T-cell (primary cell): ENCODE measurements at regions not wholly inside any gene's neighbourhood (a gene's known extent, or its start where the extent isn't known, plus 50 kb on each side); places are given as distances from the start of the nearest gene placed in this dataset.

Experiments used
- ATAC-seq, 4 experiments: fragments of 200-7000 bp in 3 of 4; fragments of 150-1000 bp in 1 of 4; cut with Tn5 transposase; replicated peaks in 1 of 4; 1 replicate in 3 of 4; 2 replicates in 1 of 4; pipeline ENCODE4 v1.10.0; 2021; ENCODE audit warnings: moderate library complexity in 3 of 4, mild to moderate bottlenecking in 2 of 4, moderate number of reproducible peaks in 1 of 4
- CTCF ChIA-PET, 2 donors: fragments of 300-600 bp; sonication (Branson Sonifier 250); formaldehyde crosslinking; loops; one replicate each; lab custom pipeline; 2022; ENCODE audit warnings: antibody characterized with exemption in 2 of 2; lab: Charles Lee
- POLR2A ChIA-PET, 2 donors: fragments of 300-600 bp; sonication (Branson Sonifier 250); formaldehyde crosslinking; loops; one replicate each; lab custom pipeline; 2022; ENCODE audit warnings: antibody characterized with exemption in 2 of 2; lab: Charles Lee
- DNase-seq, 35 experiments: peaks; one replicate each; pipeline versions ENCODE4 v3.0.0 to v3.0.0-alpha.2; 2013 to 2023
- H3K27ac ChIP-seq: one replicate; pipeline ENCODE4 v1.5.1; 2013; ENCODE audit warnings: low read length
- H3K27me3 ChIP-seq, 2 experiments: replicated peaks in 1 of 2; 1 replicate in 1 of 2; 2 replicates in 1 of 2; pipeline versions ENCODE4 v1.6.1 to v1.7.0; 2013; ENCODE audit warnings: low read length in 1 of 2, mixed read lengths in 1 of 2; ENCODE audit not compliant: control insufficient read depth in 2 of 2, insufficient read depth in 2 of 2; ENCODE audit errors: extremely low read depth in 1 of 2
- H3K36me3 ChIP-seq, 2 donors: 1 replicate in 1 of 2; 2 replicates in 1 of 2; pipeline versions ENCODE4 v1.6.1 to v1.7.0; 2013; ENCODE audit warnings: low read length in 1 of 2; ENCODE audit not compliant: control insufficient read depth in 2 of 2, insufficient read depth in 1 of 2; ENCODE audit errors: extremely low read depth in 1 of 2
- H3K4me1 ChIP-seq, 2 experiments: 1 replicate in 1 of 2; 2 replicates in 1 of 2; pipeline versions ENCODE4 v1.6.1 to v1.7.0; 2013; ENCODE audit warnings: low read length in 2 of 2, mixed read lengths in 1 of 2; ENCODE audit not compliant: insufficient read depth in 2 of 2, control insufficient read depth in 1 of 2; ENCODE audit errors: extremely low read depth in 1 of 2
- H3K4me3 ChIP-seq, 2 donors: 1 replicate in 1 of 2; 2 replicates in 1 of 2; pipeline versions ENCODE4 v1.5.1 to v1.7.0; 2013; ENCODE audit warnings: mild to moderate bottlenecking in 2 of 2, low read length in 1 of 2, moderate library complexity in 1 of 2; ENCODE audit not compliant: control insufficient read depth in 1 of 2; ENCODE audit errors: extremely low read depth in 1 of 2
- H3K9me3 ChIP-seq: 2 replicates; pipeline ENCODE4 v1.7.0; 2013
- H3K27ac Mint-ChIP-seq, 2 donors: one replicate each; pipeline ENCODE4 v1.8.0; 2020 to 2021; ENCODE audit warnings: mild to moderate bottlenecking in 2 of 2, mixed read lengths in 2 of 2
- H3K27me3 Mint-ChIP-seq, 2 donors: one replicate each; pipeline ENCODE4 v1.8.0; 2021 to 2022; ENCODE audit warnings: mixed read lengths in 2 of 2
- H3K36me3 Mint-ChIP-seq: one replicate; pipeline ENCODE4 v1.8.0; 2021; ENCODE audit warnings: mixed read lengths
- H3K4me1 Mint-ChIP-seq, 3 donors: one replicate each; pipeline ENCODE4 v1.8.0; 2020 to 2022; ENCODE audit warnings: mixed read lengths in 3 of 3, mild to moderate bottlenecking in 1 of 3
- H3K4me3 Mint-ChIP-seq, 3 donors: one replicate each; pipeline ENCODE4 v1.8.0; 2020 to 2022; ENCODE audit warnings: mild to moderate bottlenecking in 3 of 3, mixed read lengths in 3 of 3, moderate library complexity in 3 of 3
- H3K9me3 Mint-ChIP-seq, 3 donors: one replicate each; pipeline ENCODE4 v1.8.0; 2020 to 2022; ENCODE audit warnings: mixed read lengths in 3 of 3
- WGBS: methylation state at CpG from one replicate; pipeline ENCODE4 v1.1.5; 2013; ENCODE audit warnings: missing lambda C conversion rate; ENCODE audit not compliant: insufficient coverage; 5-methylcytosine and 5-hydroxymethylcytosine counted together

GRCh38 chr2:78051480-78051879 lies 529.3 kb upstream of the LRRTM4 start:
- Mint-ChIP-seq H3K27ac (no peak overlapping the region), H3K4me3 (no peak overlapping the region), H3K4me1 (no peaks in the 10 kb centered on the region), H3K9me3 (peaks cover 36 to 53% (median 49%) of the 10 kb centered on the region in 3 donors), H3K36me3 (no peaks in the 10 kb centered on the region), H3K27me3 (no peaks in the 10 kb centered on the region)
- Histone ChIP-seq H3K4me1 (no peaks in the 10 kb centered on the region), H3K36me3 (no peaks in the 10 kb centered on the region), H3K4me3 (no peak overlapping the region), H3K27ac (no peak overlapping the region), H3K27me3 (no peaks in the 10 kb centered on the region), H3K9me3 (no peaks in the 10 kb centered on the region)
- WGBS = no CpG with 5 or more reads among the region's 5 CpGs
- ChIA-PET POLR2A (no interaction called here), CTCF (no interaction called here)
- no peak for ATAC-seq
- DNase-seq = no peak

DNA sequence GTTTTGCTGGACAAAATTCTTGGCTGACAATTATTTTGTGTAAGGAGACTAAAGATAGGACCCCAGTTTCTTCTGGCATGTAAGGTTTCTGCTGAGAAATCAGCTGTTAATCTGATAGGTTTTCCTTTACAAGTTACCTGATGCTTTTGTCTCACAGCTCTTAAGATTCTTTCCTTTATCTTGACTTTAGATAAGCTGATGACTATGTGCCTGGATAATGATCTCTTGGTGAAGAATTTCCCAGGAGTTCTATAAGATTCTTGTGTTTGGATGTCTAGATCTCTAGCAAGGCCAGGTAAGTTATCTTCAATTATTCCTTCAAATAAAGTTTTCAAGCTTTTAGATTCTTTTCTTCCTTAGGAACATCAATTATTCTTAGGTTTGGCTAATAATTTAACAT lies 534.8 kb upstream of the LRRTM4 start:
- Mint-ChIP-seq H3K4me3 (no peak overlapping the region), H3K36me3 (no peaks in the 10 kb centered on the region), H3K4me1 (no peaks in the 10 kb centered on the region), H3K27me3 (no peaks in the 10 kb centered on the region), H3K9me3 (peaks cover 25 to 27% (median 26%) of the 10 kb centered on the region in 3 donors), H3K27ac (no peak overlapping the region)
- no peak overlapping the region for H3K27ac ChIP-seq
- H3K36me3 ChIP-seq = no peaks in the 10 kb centered on the region
- H3K9me3 ChIP-seq = no peaks in the 10 kb centered on the region
- CTCF ChIA-PET = no interaction called here
- no peaks in the 10 kb centered on the region for H3K27me3 ChIP-seq
- H3K4me3 ChIP-seq = no peak overlapping the region
- no peaks in the 10 kb centered on the region for H3K4me1 ChIP-seq
- POLR2A ChIA-PET = no interaction called here
- no peak for DNase-seq
- no peak for ATAC-seq

- H3K27me3 Mint-ChIP-seq = no peaks in the 10 kb centered on the region
- 57% methylated on average over 1 of the region's 2 CpGs for WGBS
- POLR2A ChIA-PET = no interaction called here
- H3K4me3 Mint-ChIP-seq = no peak overlapping the region
- Histone ChIP-seq H3K27me3 (no peaks in the 10 kb centered on the region), H3K36me3 (no peaks in the 10 kb centered on the region), H3K4me1 (no peaks in the 10 kb centered on the region), H3K27ac (no peak overlapping the region), H3K9me3 (no peaks in the 10 kb centered on the region), H3K4me3 (no peak overlapping the region)
- no peak for DNase-seq
- ATAC-seq = no peak
- H3K27ac Mint-ChIP-seq = no peak overlapping the region
- H3K4me1 Mint-ChIP-seq = no peaks in the 10 kb centered on the region
- CTCF ChIA-PET = no interaction called here
- no peaks in the 10 kb centered on the region for H3K36me3 Mint-ChIP-seq
- H3K9me3 Mint-ChIP-seq = peaks cover 13 to 29% (median 15%) of the 10 kb centered on the region in 3 donors
These were observed 539.1 kb upstream of the LRRTM4 start for GRCh38 chr2:78061301-78061700.

DNA sequence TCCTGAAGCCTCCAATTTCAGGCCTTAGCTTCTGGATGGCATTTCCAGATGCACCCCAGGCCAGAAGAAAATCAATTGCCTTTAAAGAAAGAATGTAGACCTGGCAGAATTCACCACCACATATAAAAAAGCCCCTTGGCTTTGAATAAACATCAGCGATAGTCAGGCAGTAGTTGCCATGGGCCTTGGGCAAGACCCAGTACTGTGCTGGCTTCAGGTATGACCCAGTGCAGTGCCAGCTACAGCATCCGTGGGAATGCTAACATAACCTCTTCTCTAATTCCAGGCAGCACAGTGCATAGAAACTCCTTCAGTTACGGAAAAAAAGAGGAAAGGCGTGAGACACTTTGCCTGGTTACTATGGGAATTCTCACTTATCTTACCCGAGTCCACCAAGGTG lies 539.6 kb upstream of the LRRTM4 start:
- Mint-ChIP-seq H3K36me3 (no peaks in the 10 kb centered on the region), H3K4me1 (no peaks in the 10 kb centered on the region), H3K27ac (no peak overlapping the region), H3K4me3 (no peak overlapping the region), H3K9me3 (peaks cover 12 to 29% (median 14%) of the 10 kb centered on the region in 3 donors), H3K27me3 (no peaks in the 10 kb centered on the region)
- Histone ChIP-seq H3K36me3 (no peaks in the 10 kb centered on the region), H3K9me3 (no peaks in the 10 kb centered on the region), H3K4me1 (no peaks in the 10 kb centered on the region), H3K4me3 (no peak overlapping the region), H3K27me3 (no peaks in the 10 kb centered on the region), H3K27ac (no peak overlapping the region)
- 80% methylated on average over 4 of the region's 5 CpGs for WGBS
- POLR2A ChIA-PET = no interaction called here
- CTCF ChIA-PET = no interaction called here
- DNase-seq = no peak
- ATAC-seq = no peak

DNA sequence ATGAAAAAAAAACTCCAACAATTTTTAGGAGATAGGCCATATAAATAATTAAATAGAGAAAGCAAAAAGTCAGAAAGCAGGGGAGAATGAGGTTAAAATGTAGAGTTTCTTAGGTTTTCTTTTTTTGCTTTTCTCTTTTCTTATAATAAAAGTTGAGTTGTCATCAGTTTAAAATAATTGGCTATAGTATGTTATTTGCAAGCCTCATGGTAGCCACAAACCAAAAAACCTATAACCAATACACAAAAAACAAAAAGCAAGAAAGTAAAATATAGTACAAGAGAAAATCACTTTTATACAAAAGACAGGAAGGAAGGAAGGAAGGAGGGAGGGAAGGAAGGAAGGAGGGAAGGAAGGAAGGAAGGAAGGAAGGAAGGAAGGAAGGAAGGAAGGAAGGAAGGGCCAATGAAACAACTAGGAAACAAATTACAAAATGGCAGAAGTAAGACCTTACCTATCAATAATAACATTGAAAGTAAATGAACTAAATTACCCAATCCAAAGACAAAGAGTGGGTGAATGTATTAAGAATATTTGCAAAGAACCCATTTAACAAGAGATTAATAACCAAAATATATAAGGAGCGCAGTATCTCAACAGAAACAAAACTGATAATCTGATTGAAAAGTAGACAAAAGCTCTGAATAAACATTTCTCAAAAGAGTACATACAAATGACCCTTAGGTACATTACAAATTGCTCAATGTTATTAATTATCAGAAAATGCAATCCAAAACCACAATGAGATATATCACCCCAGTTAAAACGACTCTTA lies 541.3 kb upstream of the LRRTM4 start:
- Histone ChIP-seq H3K4me3 (no peak overlapping the region), H3K9me3 (no peaks in the 10 kb centered on the region), H3K4me1 (no peaks in the 10 kb centered on the region), H3K27ac (no peak overlapping the region), H3K27me3 (no peaks in the 10 kb centered on the region), H3K36me3 (no peaks in the 10 kb centered on the region)
- no peaks in the 10 kb centered on the region for H3K4me1 Mint-ChIP-seq
- H3K27ac Mint-ChIP-seq = no peak overlapping the region
- H3K4me3 Mint-ChIP-seq = no peak overlapping the region
- no CpG with 5 or more reads among the region's 2 CpGs for WGBS
- ATAC-seq = no peak
- POLR2A ChIA-PET = no interaction called here
- H3K27me3 Mint-ChIP-seq = no peaks in the 10 kb centered on the region
- H3K9me3 Mint-ChIP-seq = peaks cover 10 to 19% (median 15%) of the 10 kb centered on the region in 3 donors
- no peaks in the 10 kb centered on the region for H3K36me3 Mint-ChIP-seq
- no peak for DNase-seq
- CTCF ChIA-PET = no interaction called here

- DNase-seq = no peak
- WGBS = no CpG with 5 or more reads among the region's 3 CpGs
- no peak overlapping the region for H3K27ac Mint-ChIP-seq
- Histone ChIP-seq H3K4me3 (no peak overlapping the region), H3K4me1 (no peaks in the 10 kb centered on the region), H3K27ac (no peak overlapping the region), H3K27me3 (no peaks in the 10 kb centered on the region), H3K9me3 (no peaks in the 10 kb centered on the region), H3K36me3 (no peaks in the 10 kb centered on the region)
- POLR2A ChIA-PET = no interaction called here
- no peaks in the 10 kb centered on the region for H3K4me1 Mint-ChIP-seq
- ATAC-seq = no peak
- H3K27me3 Mint-ChIP-seq = no peaks in the 10 kb centered on the region
- CTCF ChIA-PET = no interaction called here
- no peak overlapping the region for H3K4me3 Mint-ChIP-seq
- no peaks in the 10 kb centered on the region for H3K36me3 Mint-ChIP-seq
- peaks cover 7 to 15% (median 11%) of the 10 kb centered on the region in 3 donors for H3K9me3 Mint-ChIP-seq
These were observed 543.2 kb upstream of the LRRTM4 start for GRCh38 chr2:78065366-78065765.

DNA sequence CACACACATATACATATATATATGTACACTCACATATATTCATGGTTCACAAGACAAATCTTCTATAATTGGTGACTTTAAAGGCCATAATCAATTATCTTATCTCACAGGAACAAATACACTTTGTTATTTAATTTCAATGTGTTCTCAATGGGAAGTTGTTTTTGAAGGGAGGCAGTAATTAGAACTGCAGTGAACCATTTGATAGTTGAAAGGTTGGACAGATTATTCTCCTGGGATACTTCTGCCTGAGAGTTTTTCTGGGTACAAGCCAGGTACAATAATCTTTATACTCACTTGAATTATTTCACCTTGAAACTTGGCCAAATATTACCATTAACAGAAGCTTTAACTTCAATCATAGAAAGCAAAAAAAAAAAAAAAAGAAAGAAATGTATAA lies 546.6 kb upstream of the LRRTM4 start:
- H3K4me1 Mint-ChIP-seq = no peaks in the 10 kb centered on the region
- CTCF ChIA-PET = interaction anchor here in 1 of 2 donors (0.6 kb wide), 1 partner anchor 79 kb away, joined by 4 read pairs; no protein-coding TSS in a partner anchor

More for the DNA sequence above, 546.6 kb upstream of the LRRTM4 start:
- Histone ChIP-seq H3K9me3 (no peaks in the 10 kb centered on the region), H3K27me3 (no peaks in the 10 kb centered on the region), H3K4me3 (no peak overlapping the region), H3K4me1 (no peaks in the 10 kb centered on the region), H3K27ac (no peak overlapping the region), H3K36me3 (no peaks in the 10 kb centered on the region)
- Mint-ChIP-seq H3K9me3 (peaks cover 3 to 10% (median 9%) of the 10 kb centered on the region in 3 donors), H3K36me3 (no peaks in the 10 kb centered on the region), H3K27ac (no peak overlapping the region), H3K4me3 (no peak overlapping the region), H3K27me3 (no peaks in the 10 kb centered on the region)
- POLR2A ChIA-PET = no interaction called here
- ATAC-seq = no peak
- DNase-seq = no peak
